Keratinocyte (primary cell): ENCODE measurements at regions not wholly inside any gene's neighbourhood (a gene's known extent, or its start where the extent isn't known, plus 50 kb on each side); places are given as distances from the start of the nearest gene placed in this dataset.

Experiments
- EZH2 ChIP-seq: IDR thresholded peaks from one replicate; pipeline ENCODE4 v1.6.1; 2012; ENCODE audit warnings: inconsistent platforms, mild to moderate bottlenecking, low read length, moderate library complexity
- TF ChIP-seq, protein P1 (sequence below), 3 experiments: IDR thresholded peaks in 1 of 3; conservative IDR thresholded peaks in 1 of 3; optimal IDR thresholded peaks in 1 of 3; 2 replicates in 2 of 3; 3 replicates in 1 of 3; pipeline versions ENCODE3 to v1.5.1; 2011; ENCODE audit warnings: low read length in 3 of 3, mild to moderate bottlenecking in 3 of 3, moderate library complexity in 2 of 3, control low read depth in 1 of 3, inconsistent platforms in 1 of 3; ENCODE audit not compliant: insufficient read depth in 2 of 3; ENCODE audit errors: extremely low read depth in 1 of 3

DNA sequence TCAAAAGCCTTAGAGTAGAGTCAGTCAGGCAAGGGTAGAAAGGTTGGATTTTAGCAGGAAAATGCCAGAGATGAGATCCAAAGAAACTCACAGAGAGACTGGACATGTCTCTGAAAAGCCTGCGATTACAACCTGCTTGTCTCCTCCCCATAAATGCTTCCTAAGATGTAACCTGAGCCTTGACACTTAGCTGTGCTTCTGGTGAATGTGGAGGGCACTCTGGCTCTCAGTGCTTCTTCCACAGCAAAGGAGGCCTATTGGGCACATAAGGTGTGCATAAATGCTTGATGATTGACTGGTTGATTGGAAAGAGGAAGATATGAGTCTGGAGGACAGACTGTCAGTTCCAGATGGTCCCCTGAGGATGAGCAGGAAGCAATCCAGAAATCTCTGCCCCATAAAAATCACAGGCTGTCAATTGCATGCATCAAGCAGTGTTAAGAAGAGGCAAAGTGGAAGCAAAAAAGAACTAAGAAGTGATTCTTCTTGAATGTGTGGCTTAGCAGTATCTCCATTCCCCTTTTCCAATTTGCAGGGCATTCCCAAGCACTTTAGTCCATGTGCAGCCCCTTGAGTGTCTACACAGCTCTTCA, 236.2 kb upstream of the RRP15 start:
- TF ChIP-seq, protein P1, sequence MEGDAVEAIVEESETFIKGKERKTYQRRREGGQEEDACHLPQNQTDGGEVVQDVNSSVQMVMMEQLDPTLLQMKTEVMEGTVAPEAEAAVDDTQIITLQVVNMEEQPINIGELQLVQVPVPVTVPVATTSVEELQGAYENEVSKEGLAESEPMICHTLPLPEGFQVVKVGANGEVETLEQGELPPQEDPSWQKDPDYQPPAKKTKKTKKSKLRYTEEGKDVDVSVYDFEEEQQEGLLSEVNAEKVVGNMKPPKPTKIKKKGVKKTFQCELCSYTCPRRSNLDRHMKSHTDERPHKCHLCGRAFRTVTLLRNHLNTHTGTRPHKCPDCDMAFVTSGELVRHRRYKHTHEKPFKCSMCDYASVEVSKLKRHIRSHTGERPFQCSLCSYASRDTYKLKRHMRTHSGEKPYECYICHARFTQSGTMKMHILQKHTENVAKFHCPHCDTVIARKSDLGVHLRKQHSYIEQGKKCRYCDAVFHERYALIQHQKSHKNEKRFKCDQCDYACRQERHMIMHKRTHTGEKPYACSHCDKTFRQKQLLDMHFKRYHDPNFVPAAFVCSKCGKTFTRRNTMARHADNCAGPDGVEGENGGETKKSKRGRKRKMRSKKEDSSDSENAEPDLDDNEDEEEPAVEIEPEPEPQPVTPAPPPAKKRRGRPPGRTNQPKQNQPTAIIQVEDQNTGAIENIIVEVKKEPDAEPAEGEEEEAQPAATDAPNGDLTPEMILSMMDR (optimal IDR thresholded peaks at IDR 0.05 in 1 of 3, IDR thresholded peaks at IDR 0.05 in 1 of 3, conservative IDR thresholded peaks at IDR 0.05 in 1 of 3; ENCODE audit: extremely low read depth in 1 of 3, insufficient read depth in 2 of 3, low read length in 3 of 3), result no peak
- TF ChIP-seq EZH2, result no peak
